GM20000 (cell line): ENCODE measurements at regions not wholly inside any gene's neighbourhood (a gene's known extent, or its start where the extent isn't known, plus 50 kb on each side); places are given as distances from the start of the nearest gene placed in this dataset.

Source experiments
- DNase-seq: peaks from one replicate; pipeline ENCODE4 v3.0.0; 2012; ENCODE audit warnings: low spot score
- CTCF ChIP-seq: IDR thresholded peaks from 2 replicates; pipeline ENCODE4 v1.5.1; 2012; ENCODE audit warnings: mild to moderate bottlenecking, control low read depth; ENCODE audit errors: extremely low read depth, missing control alignments

DNA sequence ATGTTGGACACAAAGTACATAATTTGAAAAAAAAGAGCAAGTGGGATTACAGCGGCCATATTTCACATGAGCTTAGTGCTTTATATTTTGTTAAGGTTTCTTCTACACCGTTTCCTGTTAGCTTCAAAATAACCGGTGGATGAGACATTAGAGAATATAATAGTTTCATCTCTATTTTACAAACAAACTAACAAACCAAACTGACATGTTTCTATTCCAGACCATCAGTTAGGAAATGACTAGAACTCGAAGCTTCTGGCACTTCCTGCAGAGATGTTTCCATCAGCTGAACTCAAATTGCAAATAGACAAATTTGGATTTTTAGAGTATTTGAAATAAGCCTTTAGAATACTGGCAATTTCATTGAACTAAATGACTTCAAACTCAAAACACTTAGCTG is 86.5 kb downstream of the MTRR start:
- DNase-seq = no peak
- no peak for TF ChIP-seq CTCF

DNA sequence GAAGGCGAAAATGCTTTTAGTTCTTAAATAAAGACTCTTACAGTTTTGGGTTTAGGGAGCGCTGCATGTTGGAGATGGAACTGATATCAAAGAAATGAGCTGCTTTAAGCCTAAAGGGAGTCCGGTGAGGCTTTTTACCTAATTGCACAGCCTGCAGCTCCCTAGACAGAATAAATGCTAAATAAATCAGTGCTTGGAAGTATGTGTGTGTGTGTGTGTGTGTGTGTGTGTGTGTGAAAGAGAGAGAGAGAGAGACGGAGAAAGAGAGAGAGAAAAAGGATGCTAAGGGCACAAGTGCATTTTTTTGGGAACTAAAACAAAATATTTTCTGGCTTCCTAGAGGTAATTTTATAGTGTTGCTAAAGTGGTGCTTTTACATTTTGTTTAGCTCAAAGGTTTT is 88.4 kb downstream of the MTRR start:
- TF ChIP-seq CTCF = no peak
- DNase-seq = no peak

DNA sequence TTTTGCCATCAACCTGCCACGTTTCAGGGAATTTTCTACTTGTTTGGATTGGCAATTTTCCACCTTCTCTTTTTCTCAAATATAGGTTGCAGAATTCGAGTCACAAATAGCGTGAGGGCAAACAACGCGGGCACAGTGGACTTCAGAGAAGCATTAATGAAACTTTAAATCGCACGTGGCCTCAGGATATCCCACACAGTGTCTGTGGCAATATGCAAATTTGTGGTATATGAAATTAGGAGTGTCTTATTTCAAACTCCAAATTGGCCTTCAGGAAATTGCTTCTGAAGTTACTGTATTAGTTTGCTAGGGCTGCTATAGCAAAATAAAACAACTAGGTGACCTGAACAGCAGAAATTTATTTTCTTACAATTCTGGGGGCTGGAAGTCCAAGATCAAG is 91.2 kb downstream of the MTRR start:
- TF ChIP-seq CTCF = no peak
- no peak for DNase-seq

- no peak for DNase-seq
- no peak for TF ChIP-seq CTCF
Measured at GRCh38 chr5:7961540-7961939, 92.6 kb downstream of the MTRR start.

DNA sequence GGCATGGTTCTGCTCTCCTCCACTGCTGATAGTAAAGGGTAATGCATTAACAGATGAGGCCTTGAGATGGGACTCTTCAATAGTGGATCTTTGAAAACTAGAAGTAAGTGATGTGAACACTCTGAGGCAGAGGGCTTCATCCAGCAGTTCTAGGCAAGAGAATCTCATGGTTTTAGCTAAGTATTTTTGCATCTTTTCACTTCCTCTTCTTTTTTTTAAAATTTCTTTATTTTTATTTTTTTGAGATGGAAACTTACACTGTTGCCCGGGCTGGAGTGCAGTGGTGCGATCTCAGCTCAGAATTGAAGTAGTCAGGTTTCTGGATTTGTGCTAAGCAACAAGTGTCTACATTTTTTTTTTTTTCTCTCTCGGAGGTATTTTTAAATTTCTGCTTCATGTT is 101.9 kb downstream of the MTRR start:
- no peak for TF ChIP-seq CTCF
- DNase-seq = no peak

GRCh38 chr5:7976411-7977190 is 107.7 kb downstream of the MTRR start:
- DNase-seq = no peak
- no peak for TF ChIP-seq CTCF

DNA sequence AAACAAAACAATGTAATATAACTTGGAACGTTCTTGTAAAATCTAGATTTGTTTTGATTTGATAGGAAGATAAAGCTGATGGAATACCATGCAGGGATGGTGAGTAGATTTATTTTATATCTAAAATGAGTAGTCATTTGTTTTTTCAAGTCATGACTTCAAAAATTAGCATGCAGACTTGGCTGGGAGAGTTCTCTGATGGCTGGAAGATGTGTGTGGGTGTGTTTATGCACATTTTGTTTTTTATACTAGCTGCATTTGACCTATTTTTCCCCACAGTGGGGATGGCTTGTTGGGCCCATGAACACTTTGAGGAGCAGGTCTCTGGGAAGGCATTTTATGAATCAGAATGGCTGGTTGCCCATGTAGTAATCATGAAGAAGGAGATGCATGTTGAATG is 109.2 kb downstream of the MTRR start:
- DNase-seq = no peak
- no peak for TF ChIP-seq CTCF
